ENCODE measurements at regions not wholly inside any gene's neighbourhood (a gene's known extent, or its start where the extent isn't known, plus 50 kb on each side); places are given as distances from the start of the nearest gene placed in this dataset.

- TF ChIP-seq, protein P1, sequence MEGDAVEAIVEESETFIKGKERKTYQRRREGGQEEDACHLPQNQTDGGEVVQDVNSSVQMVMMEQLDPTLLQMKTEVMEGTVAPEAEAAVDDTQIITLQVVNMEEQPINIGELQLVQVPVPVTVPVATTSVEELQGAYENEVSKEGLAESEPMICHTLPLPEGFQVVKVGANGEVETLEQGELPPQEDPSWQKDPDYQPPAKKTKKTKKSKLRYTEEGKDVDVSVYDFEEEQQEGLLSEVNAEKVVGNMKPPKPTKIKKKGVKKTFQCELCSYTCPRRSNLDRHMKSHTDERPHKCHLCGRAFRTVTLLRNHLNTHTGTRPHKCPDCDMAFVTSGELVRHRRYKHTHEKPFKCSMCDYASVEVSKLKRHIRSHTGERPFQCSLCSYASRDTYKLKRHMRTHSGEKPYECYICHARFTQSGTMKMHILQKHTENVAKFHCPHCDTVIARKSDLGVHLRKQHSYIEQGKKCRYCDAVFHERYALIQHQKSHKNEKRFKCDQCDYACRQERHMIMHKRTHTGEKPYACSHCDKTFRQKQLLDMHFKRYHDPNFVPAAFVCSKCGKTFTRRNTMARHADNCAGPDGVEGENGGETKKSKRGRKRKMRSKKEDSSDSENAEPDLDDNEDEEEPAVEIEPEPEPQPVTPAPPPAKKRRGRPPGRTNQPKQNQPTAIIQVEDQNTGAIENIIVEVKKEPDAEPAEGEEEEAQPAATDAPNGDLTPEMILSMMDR (IDR thresholded peaks at IDR 0.05) = no peak
- TF ChIP-seq EP300 (IDR thresholded peaks at IDR 0.05) (no peak), POLR2A (IDR thresholded peaks at IDR 0.05; ENCODE audit: low read depth) (no peak)
Measured at GRCh38 chr6:103178193-103178592, 1681.5 kb downstream of the HACE1 start.

Measured in esophagus muscularis mucosa (tissue), 4 donors.